GM15510 (cell line): ENCODE measurements at regions not wholly inside any gene's neighbourhood (a gene's known extent, or its start where the extent isn't known, plus 50 kb on each side); places are given as distances from the start of the nearest gene placed in this dataset.

Experiments
- POLR2A ChIP-seq: IDR thresholded peaks from 3 replicates; pipeline ENCODE4 v1.6.1; 2011; ENCODE audit warnings: borderline replicate concordance; ENCODE audit not compliant: insufficient read length; ENCODE audit errors: extremely low read depth

GRCh38 chr2:64876137-64876647 is 113.0 kb upstream of the SLC1A4 start:
- TF ChIP-seq POLR2A, result no peak

DNA sequence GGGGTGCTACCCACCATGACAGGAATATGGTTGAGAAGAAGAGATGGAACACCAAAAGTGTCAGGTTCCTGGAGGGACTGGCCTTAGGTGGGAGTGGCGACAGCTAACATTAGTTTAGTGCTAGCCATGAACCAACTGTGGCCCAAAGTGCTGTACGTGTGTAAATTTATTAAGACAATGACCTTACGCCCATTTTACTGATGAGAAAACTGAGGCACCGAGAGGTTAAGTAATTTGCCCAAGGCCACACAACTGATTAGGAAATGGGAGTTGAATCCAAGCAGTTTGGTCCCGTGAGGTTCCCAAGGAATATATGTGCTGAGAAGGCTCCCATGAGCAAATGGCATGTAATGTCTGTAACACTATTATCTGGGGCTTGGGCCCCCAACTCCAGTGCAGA is 109.5 kb upstream of the SLC1A4 start:
- no peak for TF ChIP-seq POLR2A

GRCh38 chr2:64880193-64880951 is 108.8 kb upstream of the SLC1A4 start:
- no peak for TF ChIP-seq POLR2A

GRCh38 chr2:64881037-64881492 is 108.1 kb upstream of the SLC1A4 start:
- no peak for TF ChIP-seq POLR2A

DNA sequence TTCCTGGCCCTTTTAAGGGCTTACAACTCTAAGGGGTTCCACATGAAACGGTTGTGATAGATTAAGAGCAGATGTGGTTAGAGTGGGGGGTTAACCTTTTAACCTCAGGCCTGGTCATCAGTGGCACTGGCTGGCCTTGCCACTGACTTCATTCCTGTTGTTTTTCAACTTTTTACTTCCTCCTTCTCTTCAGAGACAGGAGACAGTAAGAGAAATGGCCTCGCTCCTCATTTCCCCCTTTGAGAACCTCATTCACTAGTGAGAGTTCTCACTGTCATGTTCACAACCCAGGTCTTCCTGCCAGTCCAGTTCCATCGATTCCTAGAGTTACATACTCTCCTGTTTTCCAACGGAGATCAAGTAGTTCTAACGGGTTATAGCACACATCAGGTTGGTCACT is 101.6 kb upstream of the SLC1A4 start:
- TF ChIP-seq POLR2A, result no peak

DNA sequence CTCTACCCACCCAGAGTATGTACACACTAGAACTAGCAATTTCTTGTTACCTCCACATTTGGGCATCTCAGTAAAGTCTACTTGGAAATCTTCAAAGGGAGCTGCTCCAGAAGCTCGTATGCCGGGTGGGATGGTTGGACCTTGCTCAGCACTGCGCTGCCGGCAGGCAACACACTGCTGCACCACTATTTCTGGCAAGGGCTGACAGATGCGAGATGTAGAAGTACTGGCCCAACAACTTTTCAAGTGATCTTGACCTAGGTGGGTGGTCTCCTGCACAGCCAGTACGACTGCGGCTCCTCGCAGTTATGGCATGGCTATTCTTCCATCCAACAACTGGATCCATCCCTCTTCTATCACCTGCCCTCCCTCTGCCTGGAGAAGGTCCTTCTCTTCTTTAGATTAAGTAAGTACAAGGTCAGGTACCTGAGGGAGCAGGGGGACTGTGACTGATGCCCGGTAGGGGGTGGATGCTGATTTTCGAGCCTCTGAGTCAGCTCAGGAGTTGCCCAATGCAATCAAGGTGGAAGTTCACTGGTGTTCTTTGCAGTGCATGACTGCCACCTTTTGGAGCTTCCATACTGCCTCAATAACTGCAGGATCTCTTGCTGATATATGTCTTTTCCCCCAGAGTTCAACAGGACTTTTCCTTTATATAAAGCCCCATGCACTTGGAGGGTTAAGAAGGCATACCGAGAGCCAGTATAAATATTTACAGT is 100.4 kb upstream of the SLC1A4 start:
- no peak for TF ChIP-seq POLR2A

DNA sequence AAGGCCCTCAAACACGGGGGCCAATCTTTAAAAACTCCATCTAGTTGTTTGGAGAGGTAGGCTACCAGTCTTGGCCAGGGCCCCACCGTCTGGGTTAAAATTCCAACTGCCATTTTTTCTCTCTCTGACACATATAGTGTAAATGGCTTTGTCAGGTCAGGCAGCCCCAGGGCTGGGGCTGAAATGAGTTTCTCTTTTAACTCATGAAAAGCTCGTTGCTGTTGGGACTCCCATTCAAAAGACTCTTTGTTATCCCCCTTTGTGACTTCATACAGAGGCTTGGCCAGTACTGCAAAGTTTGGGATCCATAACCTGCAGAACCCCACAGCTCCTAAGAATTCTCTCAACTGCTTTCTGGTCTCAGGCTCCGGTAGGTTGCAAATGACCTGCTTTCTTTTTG is 99.4 kb upstream of the SLC1A4 start:
- no peak for TF ChIP-seq POLR2A

- no peak for TF ChIP-seq POLR2A
These were observed 89.9 kb upstream of the SLC1A4 start for GRCh38 chr2:64899081-64899865.

GRCh38 chr2:64904413-64905329 is 84.5 kb upstream of the SLC1A4 start:
- no peak for TF ChIP-seq POLR2A

DNA sequence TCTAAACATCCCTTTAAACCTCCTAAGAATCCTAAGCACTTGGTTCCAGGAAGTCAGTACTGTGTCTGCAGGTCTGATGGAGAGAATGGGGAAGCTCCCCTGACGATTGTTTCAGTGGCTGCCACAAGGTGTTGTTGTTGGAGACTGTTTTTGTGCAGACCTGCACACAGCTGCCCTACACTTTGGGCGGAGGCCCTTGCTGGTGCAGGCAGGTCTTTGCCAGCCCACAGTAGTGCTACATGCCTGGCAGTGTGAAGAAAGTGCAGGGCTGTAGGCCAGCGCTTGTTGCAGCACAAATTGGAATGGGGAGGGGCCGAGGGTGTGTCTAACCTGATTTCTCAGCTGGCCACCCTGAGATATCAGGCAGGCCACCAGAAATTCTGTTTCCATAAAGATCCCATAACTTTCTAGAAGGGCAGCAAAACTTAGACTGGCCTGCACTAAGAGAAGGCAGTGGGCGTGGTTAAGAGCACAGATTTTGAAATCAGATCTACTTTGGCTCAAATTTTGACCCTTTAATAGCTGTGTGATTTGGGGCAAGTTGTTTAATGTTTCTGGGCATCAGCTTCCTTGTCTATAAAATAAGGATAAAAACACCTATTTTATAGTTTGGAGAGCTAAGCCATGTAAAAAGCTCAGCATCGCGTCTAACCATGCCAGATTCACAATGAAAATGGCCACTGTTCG is 83.7 kb upstream of the SLC1A4 start:
- TF ChIP-seq POLR2A, result no peak

DNA sequence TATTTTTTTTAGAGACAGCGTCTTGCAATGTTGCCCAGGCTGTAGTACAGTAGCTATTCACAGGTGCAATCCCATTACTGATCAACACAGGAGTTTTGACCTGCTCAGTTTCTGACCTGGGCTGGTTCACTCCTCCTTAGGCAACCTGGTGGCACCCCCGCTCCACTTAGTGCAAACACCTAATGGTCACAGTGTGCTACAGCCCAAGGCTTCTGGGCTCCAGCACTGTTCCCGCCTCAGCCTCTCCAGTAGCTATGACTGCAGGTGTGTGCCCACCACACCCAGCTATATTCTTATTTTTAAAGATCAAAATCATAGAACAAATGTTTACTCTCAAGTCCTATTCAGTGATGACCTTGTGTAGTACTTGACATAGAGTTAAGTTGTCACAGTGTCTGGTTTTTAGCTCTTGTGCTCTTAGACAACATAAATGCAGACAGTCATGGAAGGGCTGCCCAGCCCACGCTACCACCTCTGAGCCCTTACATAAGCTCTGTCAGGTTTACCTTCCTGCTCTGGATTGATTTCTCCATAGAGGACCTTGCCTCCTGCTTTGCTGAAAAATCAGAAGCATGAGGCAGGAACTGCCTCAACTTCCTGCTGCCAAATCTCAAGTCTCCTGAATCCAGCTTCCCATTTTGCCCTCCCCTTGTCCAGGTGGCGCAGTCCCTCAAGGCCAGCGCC is 82.2 kb upstream of the SLC1A4 start:
- no peak for TF ChIP-seq POLR2A

DNA sequence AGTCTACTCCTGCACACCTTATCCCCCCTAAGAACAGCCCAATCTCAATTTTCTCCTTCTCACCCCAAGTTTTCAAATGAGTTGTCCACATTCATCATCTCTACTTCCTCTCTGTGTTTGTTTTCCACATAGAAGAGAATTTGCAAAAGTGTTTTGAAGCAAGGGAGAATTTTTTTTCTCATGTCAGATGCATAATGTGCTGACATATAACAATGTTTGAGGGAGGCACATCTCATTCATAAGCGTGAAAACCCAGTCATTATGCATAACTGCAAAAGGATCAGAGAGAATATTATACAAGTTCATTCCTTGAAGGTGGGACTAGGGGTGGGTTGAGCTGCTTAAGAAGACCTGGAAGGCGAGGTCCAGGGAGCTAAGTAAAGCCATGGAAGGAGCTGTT is 80.8 kb upstream of the SLC1A4 start:
- no peak for TF ChIP-seq POLR2A

DNA sequence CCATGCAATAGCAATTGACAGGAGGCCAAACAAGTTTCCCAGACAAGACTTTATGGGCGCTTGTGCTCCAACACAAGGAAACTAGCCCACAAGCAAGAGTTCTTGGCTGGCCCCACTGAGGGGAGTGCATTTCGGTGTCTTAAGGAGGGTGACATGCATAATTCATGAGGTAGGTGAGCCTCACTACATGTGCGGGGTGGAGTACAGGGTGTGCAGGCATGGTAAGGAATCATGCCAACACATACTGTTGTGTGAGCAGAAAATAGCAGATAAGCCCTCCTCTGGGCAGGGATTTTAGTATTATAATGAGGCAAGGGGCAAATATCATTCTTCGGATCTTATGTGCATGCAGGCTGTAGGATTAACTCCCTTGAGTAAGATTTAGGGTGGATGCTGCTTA is 78.7 kb upstream of the SLC1A4 start:
- TF ChIP-seq POLR2A, result no peak
